Iris pigment epithelial cell (primary cell): ENCODE measurements at regions not wholly inside any gene's neighbourhood (a gene's known extent, or its start where the extent isn't known, plus 50 kb on each side); places are given as distances from the start of the nearest gene placed in this dataset.

Source experiments
- DNase-seq: peaks from one replicate; pipeline ENCODE4 v3.0.0-alpha.2; 2011; ENCODE audit warnings: low read depth

DNA sequence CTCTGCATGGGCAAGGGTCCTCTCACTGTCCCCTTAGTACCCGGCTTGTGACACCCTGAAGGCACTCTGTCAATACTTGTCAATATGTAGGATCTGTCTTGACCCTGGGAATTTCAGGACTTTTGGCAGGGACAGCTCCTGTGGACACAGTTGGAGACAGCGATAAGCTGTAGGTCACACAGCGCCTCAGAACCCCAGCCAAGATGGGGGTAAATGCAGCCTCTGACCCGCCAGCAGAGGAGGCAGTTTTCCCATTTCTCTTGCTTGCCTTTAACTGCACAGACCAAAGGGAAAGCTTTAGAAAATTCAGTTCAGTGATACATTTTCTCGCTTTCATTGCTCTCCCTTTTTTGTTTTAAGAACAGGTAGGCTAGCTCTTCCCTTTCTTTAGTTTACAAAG, 54.8 kb upstream of the KLHL29 start:
- DNase-seq, result peak; percentile 21
